ENCODE measurements at regions not wholly inside any gene's neighbourhood (a gene's known extent, or its start where the extent isn't known, plus 50 kb on each side); places are given as distances from the start of the nearest gene placed in this dataset.
"Not testable (repeated sequence)": the region's sequence is repeated elsewhere in the genome, so short reads cannot be mapped to it uniquely, and the experiment has no call there.

DNA sequence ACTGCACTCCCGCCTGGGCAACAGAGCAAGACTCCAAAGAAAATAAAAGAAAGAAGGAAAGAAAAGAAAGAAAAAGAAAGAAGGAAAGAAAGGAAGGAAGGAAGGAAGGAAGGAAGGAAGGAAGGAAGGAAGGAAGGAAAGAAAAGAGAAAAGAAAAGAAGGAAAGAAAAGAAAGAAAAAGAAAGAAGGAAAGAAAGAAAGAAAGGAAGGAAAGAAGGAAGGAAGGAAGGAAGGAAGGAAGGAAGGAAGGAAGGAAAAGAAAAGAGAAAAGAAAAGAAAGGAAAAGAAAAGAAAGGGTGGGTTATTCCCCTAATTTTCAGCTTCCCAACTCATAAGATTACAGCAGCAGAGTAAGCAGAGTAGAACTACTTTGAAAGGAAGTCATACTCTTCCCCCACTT lies 64.4 kb downstream of the TMEM200C start:
- H3K27ac ChIP-seq (ENCODE audit: poor library complexity, severe bottlenecking); H3K27me3 ChIP-seq (ENCODE audit: insufficient read depth, poor library complexity, severe bottlenecking); H3K4me3 ChIP-seq (ENCODE audit: severe bottlenecking); ATAC-seq (ENCODE audit: low read depth); H3K4me1 ChIP-seq (ENCODE audit: insufficient read depth, poor library complexity, severe bottlenecking); H3K9me3 ChIP-seq (ENCODE audit: severe bottlenecking); DNase-seq (ENCODE audit: low spot score); H3K36me3 ChIP-seq (ENCODE audit: low read depth): not testable (repeated sequence)

DNA sequence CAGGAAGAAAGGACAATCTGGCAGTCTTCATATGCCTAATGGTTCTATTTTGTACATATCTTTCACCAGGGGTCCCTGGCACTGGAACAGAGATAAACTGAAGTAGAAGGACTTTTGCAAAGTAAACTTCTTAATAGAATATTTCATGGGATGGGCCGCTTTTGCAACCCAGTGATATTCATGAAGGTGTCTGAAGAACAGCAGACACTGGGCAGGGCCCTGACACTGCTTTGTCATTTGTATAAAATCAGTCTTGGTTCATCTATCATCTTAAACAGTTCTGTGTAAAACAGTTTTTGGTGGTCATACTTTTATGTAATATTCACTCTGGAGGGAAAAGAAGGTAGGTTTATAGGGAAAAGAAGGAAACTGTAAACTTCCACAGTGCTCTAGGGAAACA lies 66.4 kb downstream of the TMEM200C start:
- Histone ChIP-seq H3K4me1 (ENCODE audit: insufficient read depth, poor library complexity, severe bottlenecking) (no peaks in the 10 kb centered on the region), H3K27me3 (ENCODE audit: insufficient read depth, poor library complexity, severe bottlenecking) (no peaks in the 10 kb centered on the region), H3K4me3 (ENCODE audit: severe bottlenecking) (no peak overlapping the region), H3K36me3 (ENCODE audit: low read depth) (no peaks in the 10 kb centered on the region), H3K9me3 (ENCODE audit: severe bottlenecking) (no peaks in the 10 kb centered on the region), H3K27ac (ENCODE audit: poor library complexity, severe bottlenecking) (no peak overlapping the region)
- TF ChIP-seq, protein P1, sequence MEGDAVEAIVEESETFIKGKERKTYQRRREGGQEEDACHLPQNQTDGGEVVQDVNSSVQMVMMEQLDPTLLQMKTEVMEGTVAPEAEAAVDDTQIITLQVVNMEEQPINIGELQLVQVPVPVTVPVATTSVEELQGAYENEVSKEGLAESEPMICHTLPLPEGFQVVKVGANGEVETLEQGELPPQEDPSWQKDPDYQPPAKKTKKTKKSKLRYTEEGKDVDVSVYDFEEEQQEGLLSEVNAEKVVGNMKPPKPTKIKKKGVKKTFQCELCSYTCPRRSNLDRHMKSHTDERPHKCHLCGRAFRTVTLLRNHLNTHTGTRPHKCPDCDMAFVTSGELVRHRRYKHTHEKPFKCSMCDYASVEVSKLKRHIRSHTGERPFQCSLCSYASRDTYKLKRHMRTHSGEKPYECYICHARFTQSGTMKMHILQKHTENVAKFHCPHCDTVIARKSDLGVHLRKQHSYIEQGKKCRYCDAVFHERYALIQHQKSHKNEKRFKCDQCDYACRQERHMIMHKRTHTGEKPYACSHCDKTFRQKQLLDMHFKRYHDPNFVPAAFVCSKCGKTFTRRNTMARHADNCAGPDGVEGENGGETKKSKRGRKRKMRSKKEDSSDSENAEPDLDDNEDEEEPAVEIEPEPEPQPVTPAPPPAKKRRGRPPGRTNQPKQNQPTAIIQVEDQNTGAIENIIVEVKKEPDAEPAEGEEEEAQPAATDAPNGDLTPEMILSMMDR (IDR thresholded peaks at IDR 0.05; ENCODE audit: poor library complexity, severe bottlenecking), result no peak
- DNase-seq (ENCODE audit: low spot score) (no peak), ATAC-seq (ENCODE audit: low read depth) (no peak)

DNA sequence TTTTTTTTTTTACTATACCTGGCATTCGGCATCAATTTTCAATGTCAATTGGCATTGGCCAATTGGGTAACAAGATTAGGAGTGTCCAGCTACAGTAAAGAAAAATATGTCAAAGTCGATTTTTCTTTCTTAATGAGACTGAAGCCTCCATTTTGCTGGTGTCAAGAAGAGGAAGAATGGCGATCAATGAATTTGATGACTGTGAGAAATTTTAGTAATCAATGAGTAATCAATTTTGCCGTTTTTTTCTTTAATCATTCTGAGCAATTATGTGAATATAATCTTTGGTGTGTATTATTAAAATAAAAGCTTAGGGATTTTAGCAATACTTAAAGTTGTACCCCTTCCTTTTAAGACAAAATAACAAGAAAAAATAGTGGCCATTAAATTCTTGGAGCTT lies 69.7 kb downstream of the TMEM200C start:
- peaks cover 3% of the 10 kb centered on the region for H3K9me3 ChIP-seq (ENCODE audit: severe bottlenecking)
- no peak overlapping the region for H3K27ac ChIP-seq (ENCODE audit: poor library complexity, severe bottlenecking)
- TF ChIP-seq, protein P1 (IDR thresholded peaks at IDR 0.05; ENCODE audit: poor library complexity, severe bottlenecking), result no peak
- ATAC-seq (ENCODE audit: low read depth), result no peak
- no peaks in the 10 kb centered on the region for H3K27me3 ChIP-seq (ENCODE audit: insufficient read depth, poor library complexity, severe bottlenecking)
- no peaks in the 10 kb centered on the region for H3K4me1 ChIP-seq (ENCODE audit: insufficient read depth, poor library complexity, severe bottlenecking)
- H3K36me3 ChIP-seq (ENCODE audit: low read depth), result no peaks in the 10 kb centered on the region
- no peak overlapping the region for H3K4me3 ChIP-seq (ENCODE audit: severe bottlenecking)
- no peak for DNase-seq (ENCODE audit: low spot score)

DNA sequence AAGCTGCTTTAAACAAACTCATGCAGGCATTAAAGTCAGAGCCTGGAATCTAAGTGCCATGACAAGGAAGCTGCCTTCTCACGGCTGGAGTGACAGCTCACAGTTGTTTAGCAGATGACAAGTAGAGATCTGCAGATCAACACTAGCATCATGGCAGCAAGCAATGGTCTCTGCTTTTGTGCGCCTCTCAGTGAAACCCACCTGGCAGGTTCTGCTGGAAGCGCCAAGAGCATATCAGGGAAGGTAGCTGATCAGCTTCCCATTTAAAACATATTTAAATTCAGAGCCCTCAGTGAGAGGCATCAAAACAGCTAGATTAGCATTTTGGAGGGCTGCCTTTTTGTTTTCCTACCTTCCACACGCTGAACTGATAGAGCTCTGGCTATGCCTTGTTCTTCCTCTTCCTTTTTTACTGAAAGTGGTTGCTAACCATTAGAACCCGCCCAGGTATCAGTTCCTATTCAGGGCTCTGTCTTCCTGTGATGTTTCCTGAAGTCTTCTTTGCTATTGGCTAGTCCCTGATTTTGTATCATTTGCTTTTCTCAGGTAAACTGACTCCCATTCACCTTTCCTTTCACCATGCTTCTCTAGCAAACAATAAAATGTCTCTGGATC lies 70.8 kb downstream of the TMEM200C start:
- no peaks in the 10 kb centered on the region for H3K4me1 ChIP-seq (ENCODE audit: insufficient read depth, poor library complexity, severe bottlenecking)
- peaks cover 3% of the 10 kb centered on the region for H3K9me3 ChIP-seq (ENCODE audit: severe bottlenecking)
- TF ChIP-seq, protein P1 (IDR thresholded peaks at IDR 0.05; ENCODE audit: poor library complexity, severe bottlenecking), result no peak
- no peaks in the 10 kb centered on the region for H3K36me3 ChIP-seq (ENCODE audit: low read depth)
- no peak overlapping the region for H3K27ac ChIP-seq (ENCODE audit: poor library complexity, severe bottlenecking)
- no peak overlapping the region for H3K4me3 ChIP-seq (ENCODE audit: severe bottlenecking)
- ATAC-seq (ENCODE audit: low read depth) (no peak), DNase-seq (ENCODE audit: low spot score) (no peak)
- no peaks in the 10 kb centered on the region for H3K27me3 ChIP-seq (ENCODE audit: insufficient read depth, poor library complexity, severe bottlenecking)

DNA sequence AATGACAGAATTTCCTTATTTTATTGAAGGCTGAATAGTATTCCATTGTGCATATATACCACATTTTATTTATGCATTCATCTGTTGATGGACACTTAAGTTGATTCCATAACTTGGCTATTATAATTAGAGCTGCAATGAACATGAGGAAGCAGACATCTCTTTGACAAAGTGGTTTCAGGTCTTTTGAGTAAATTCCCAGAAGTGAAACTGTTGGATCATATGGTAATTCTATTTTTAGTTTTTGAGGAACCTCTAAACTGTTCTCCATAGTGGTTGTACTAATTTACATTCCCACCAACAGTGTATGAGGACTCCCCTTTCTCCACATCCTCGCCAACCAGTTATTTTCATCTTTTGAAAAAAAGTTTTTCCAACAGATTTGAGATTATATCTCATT lies 77.5 kb downstream of the TMEM200C start:
- ATAC-seq (ENCODE audit: low read depth), result no peak
- no peaks in the 10 kb centered on the region for H3K4me1 ChIP-seq (ENCODE audit: insufficient read depth, poor library complexity, severe bottlenecking)
- H3K27me3 ChIP-seq (ENCODE audit: insufficient read depth, poor library complexity, severe bottlenecking), result no peaks in the 10 kb centered on the region
- no peak overlapping the region for H3K27ac ChIP-seq (ENCODE audit: poor library complexity, severe bottlenecking)
- no peaks in the 10 kb centered on the region for H3K36me3 ChIP-seq (ENCODE audit: low read depth)
- TF ChIP-seq, protein P1 (IDR thresholded peaks at IDR 0.05; ENCODE audit: poor library complexity, severe bottlenecking), result no peak
- no peak overlapping the region for H3K4me3 ChIP-seq (ENCODE audit: severe bottlenecking)
- H3K9me3 ChIP-seq (ENCODE audit: severe bottlenecking), result peaks cover 5% of the 10 kb centered on the region
- no peak for DNase-seq (ENCODE audit: low spot score)

All from RWPE2 (cell line).